ENCODE measurements at regions not wholly inside any gene's neighbourhood (a gene's known extent, or its start where the extent isn't known, plus 50 kb on each side); places are given as distances from the start of the nearest gene placed in this dataset.
"Not testable (repeated sequence)": the region's sequence is repeated elsewhere in the genome, so short reads cannot be mapped to it uniquely, and the experiment has no call there.

GRCh38 chr9:87350915-87351314 lies 146.8 kb upstream of the DAPK1 start:
- H3K9ac ChIP-seq (ENCODE audit: low read length) = no peak overlapping the region
- H3K36me3 ChIP-seq (ENCODE audit: control insufficient read depth, low read depth, low read length) = no peaks in the 10 kb centered on the region
- peaks cover 5% of the 10 kb centered on the region for H3K4me1 ChIP-seq (ENCODE audit: control insufficient read depth, low read depth, low read length)
- no peaks in the 10 kb centered on the region for H3K9me3 ChIP-seq (ENCODE audit: control insufficient read depth, low read depth, low read length)
- no peaks in the 10 kb centered on the region for H3K27me3 ChIP-seq (ENCODE audit: control insufficient read depth, insufficient read depth, low read length)
- no peak overlapping the region for H3K4me3 ChIP-seq (ENCODE audit: low read length)
- no peak overlapping the region for H3K27ac ChIP-seq (ENCODE audit: low read length)

- Histone ChIP-seq H3K9me3 (ENCODE audit: control insufficient read depth, low read depth, low read length) (no peaks in the 10 kb centered on the region), H3K36me3 (ENCODE audit: control insufficient read depth, low read depth, low read length) (no peaks in the 10 kb centered on the region), H3K4me1 (ENCODE audit: control insufficient read depth, low read depth, low read length) (peaks cover 5% of the 10 kb centered on the region), H3K27me3 (ENCODE audit: control insufficient read depth, insufficient read depth, low read length) (no peaks in the 10 kb centered on the region), H3K27ac (ENCODE audit: low read length) (no peak overlapping the region), H3K9ac (ENCODE audit: low read length) (no peak overlapping the region), H3K4me3 (ENCODE audit: low read length) (no peak overlapping the region)
Measured at GRCh38 chr9:87353301-87353700, 144.4 kb upstream of the DAPK1 start.

GRCh38 chr9:87354147-87354546 lies 143.5 kb upstream of the DAPK1 start:
- Histone ChIP-seq H3K27me3 (ENCODE audit: control insufficient read depth, insufficient read depth, low read length) (no peaks in the 10 kb centered on the region), H3K4me3 (ENCODE audit: low read length) (no peak overlapping the region), H3K36me3 (ENCODE audit: control insufficient read depth, low read depth, low read length) (no peaks in the 10 kb centered on the region), H3K4me1 (ENCODE audit: control insufficient read depth, low read depth, low read length) (peaks cover 5% of the 10 kb centered on the region), H3K9ac (ENCODE audit: low read length) (no peak overlapping the region), H3K9me3 (ENCODE audit: control insufficient read depth, low read depth, low read length) (no peaks in the 10 kb centered on the region), H3K27ac (ENCODE audit: low read length) (no peak overlapping the region)

GRCh38 chr9:87357600-87357999 lies 140.1 kb upstream of the DAPK1 start:
- Histone ChIP-seq H3K27ac (ENCODE audit: low read length) (no peak overlapping the region), H3K9ac (ENCODE audit: low read length) (no peak overlapping the region), H3K4me3 (ENCODE audit: low read length) (no peak overlapping the region), H3K27me3 (ENCODE audit: control insufficient read depth, insufficient read depth, low read length) (no peaks in the 10 kb centered on the region), H3K4me1 (ENCODE audit: control insufficient read depth, low read depth, low read length) (peaks cover 5% of the 10 kb centered on the region), H3K9me3 (ENCODE audit: control insufficient read depth, low read depth, low read length) (no peaks in the 10 kb centered on the region), H3K36me3 (ENCODE audit: control insufficient read depth, low read depth, low read length) (no peaks in the 10 kb centered on the region)

- H3K27me3 ChIP-seq (ENCODE audit: control insufficient read depth, insufficient read depth, low read length) = no peaks in the 10 kb centered on the region
- no peak overlapping the region for H3K4me3 ChIP-seq (ENCODE audit: low read length)
- no peaks in the 10 kb centered on the region for H3K9me3 ChIP-seq (ENCODE audit: control insufficient read depth, low read depth, low read length)
- no peak overlapping the region for H3K27ac ChIP-seq (ENCODE audit: low read length)
- H3K9ac ChIP-seq (ENCODE audit: low read length) = no peak overlapping the region
- H3K36me3 ChIP-seq (ENCODE audit: control insufficient read depth, low read depth, low read length) = no peaks in the 10 kb centered on the region
- peaks cover under 1% of the 10 kb centered on the region for H3K4me1 ChIP-seq (ENCODE audit: control insufficient read depth, low read depth, low read length)
Measured at GRCh38 chr9:87359264-87359663, 138.4 kb upstream of the DAPK1 start.

- Histone ChIP-seq H3K4me3 (ENCODE audit: low read length) (no peak overlapping the region), H3K27me3 (ENCODE audit: control insufficient read depth, insufficient read depth, low read length) (no peaks in the 10 kb centered on the region), H3K9me3 (ENCODE audit: control insufficient read depth, low read depth, low read length) (no peaks in the 10 kb centered on the region), H3K4me1 (ENCODE audit: control insufficient read depth, low read depth, low read length) (no peaks in the 10 kb centered on the region), H3K27ac (ENCODE audit: low read length) (no peak overlapping the region), H3K36me3 (ENCODE audit: control insufficient read depth, low read depth, low read length) (no peaks in the 10 kb centered on the region), H3K9ac (ENCODE audit: low read length) (no peak overlapping the region)
Measured at GRCh38 chr9:87359958-87360601, 137.6 kb upstream of the DAPK1 start.

- no peak overlapping the region for H3K9ac ChIP-seq (ENCODE audit: low read length)
Measured at GRCh38 chr9:87370049-87370685, 127.5 kb upstream of the DAPK1 start.

GRCh38 chr9:87371795-87372355 lies 125.8 kb upstream of the DAPK1 start:
- H3K27me3 ChIP-seq (ENCODE audit: control insufficient read depth, insufficient read depth, low read length) = no peaks in the 10 kb centered on the region
- H3K4me3 ChIP-seq (ENCODE audit: low read length) = no peak overlapping the region
- H3K27ac ChIP-seq (ENCODE audit: low read length) = no peak overlapping the region
- no peaks in the 10 kb centered on the region for H3K9me3 ChIP-seq (ENCODE audit: control insufficient read depth, low read depth, low read length)
- no peak overlapping the region for H3K9ac ChIP-seq (ENCODE audit: low read length)
- H3K36me3 ChIP-seq (ENCODE audit: control insufficient read depth, low read depth, low read length) = no peaks in the 10 kb centered on the region
- peaks cover 17% of the 10 kb centered on the region for H3K4me1 ChIP-seq (ENCODE audit: control insufficient read depth, low read depth, low read length)

More at GRCh38 chr9:87370049-87370685, 127.5 kb upstream of the DAPK1 start:
- H3K4me3 ChIP-seq (ENCODE audit: low read length) = no peak overlapping the region
- no peaks in the 10 kb centered on the region for H3K36me3 ChIP-seq (ENCODE audit: control insufficient read depth, low read depth, low read length)
- no peak overlapping the region for H3K27ac ChIP-seq (ENCODE audit: low read length)
- no peaks in the 10 kb centered on the region for H3K27me3 ChIP-seq (ENCODE audit: control insufficient read depth, insufficient read depth, low read length)
- H3K4me1 ChIP-seq (ENCODE audit: control insufficient read depth, low read depth, low read length) = peaks cover 16% of the 10 kb centered on the region
- no peaks in the 10 kb centered on the region for H3K9me3 ChIP-seq (ENCODE audit: control insufficient read depth, low read depth, low read length)

- Histone ChIP-seq H3K9ac (ENCODE audit: low read length) (no peak overlapping the region), H3K36me3 (ENCODE audit: control insufficient read depth, low read depth, low read length) (no peaks in the 10 kb centered on the region), H3K27ac (ENCODE audit: low read length) (no peak overlapping the region), H3K9me3 (ENCODE audit: control insufficient read depth, low read depth, low read length) (no peaks in the 10 kb centered on the region), H3K4me1 (ENCODE audit: control insufficient read depth, low read depth, low read length) (peaks cover 17% of the 10 kb centered on the region), H3K27me3 (ENCODE audit: control insufficient read depth, insufficient read depth, low read length) (no peaks in the 10 kb centered on the region), H3K4me3 (ENCODE audit: low read length) (no peak overlapping the region)
Measured at GRCh38 chr9:87372356-87372851, 125.3 kb upstream of the DAPK1 start.

- not testable (repeated sequence) for H3K9ac ChIP-seq (ENCODE audit: low read length); H3K4me3 ChIP-seq (ENCODE audit: low read length); H3K9me3 ChIP-seq (ENCODE audit: control insufficient read depth, low read depth, low read length); H3K27ac ChIP-seq (ENCODE audit: low read length); H3K36me3 ChIP-seq (ENCODE audit: control insufficient read depth, low read depth, low read length); H3K27me3 ChIP-seq (ENCODE audit: control insufficient read depth, insufficient read depth, low read length)
- H3K4me1 ChIP-seq (ENCODE audit: control insufficient read depth, low read depth, low read length) = peaks cover 17% of the 10 kb centered on the region
Measured at GRCh38 chr9:87374023-87374919, 123.4 kb upstream of the DAPK1 start.

- no peak overlapping the region for H3K9ac ChIP-seq (ENCODE audit: low read length)
- H3K9me3 ChIP-seq (ENCODE audit: control insufficient read depth, low read depth, low read length) = no peaks in the 10 kb centered on the region
- no peak overlapping the region for H3K27ac ChIP-seq (ENCODE audit: low read length)
- H3K36me3 ChIP-seq (ENCODE audit: control insufficient read depth, low read depth, low read length) = no peaks in the 10 kb centered on the region
- H3K4me1 ChIP-seq (ENCODE audit: control insufficient read depth, low read depth, low read length) = peaks cover 17% of the 10 kb centered on the region
- no peak overlapping the region for H3K4me3 ChIP-seq (ENCODE audit: low read length)
- H3K27me3 ChIP-seq (ENCODE audit: control insufficient read depth, insufficient read depth, low read length) = no peaks in the 10 kb centered on the region
Measured at GRCh38 chr9:87375397-87376073, 122.1 kb upstream of the DAPK1 start.
